Hepatocyte (in vitro differentiated cells): ENCODE measurements at regions not wholly inside any gene's neighbourhood (a gene's known extent, or its start where the extent isn't known, plus 50 kb on each side); places are given as distances from the start of the nearest gene placed in this dataset.

Source experiments
- CTCF ChIP-seq: fragments of 200-600 bp; sonication (generic); IDR thresholded peaks from 2 replicates; pipeline ENCODE4 v1.5.1; 2016; ENCODE audit warnings: antibody characterized with exemption, mild to moderate bottlenecking; ENCODE audit not compliant: poor library complexity
- EZH2phosphoT487 ChIP-seq: fragments of 200-600 bp; sonication (generic); IDR thresholded peaks from one replicate; pipeline ENCODE4 v1.6.1; 2018; ENCODE audit warnings: antibody characterized with exemption, mild to moderate bottlenecking, low read depth, moderate library complexity; ENCODE audit not compliant: unreplicated experiment, severe bottlenecking

GRCh38 chr5:144548936-144549335 is 378.3 kb downstream of the KCTD16 start:
- TF ChIP-seq CTCF (no peak), EZH2phosphoT487 (no peak)
